Activated CD4-positive, alpha-beta T cell treated with anti-CD3 and anti-CD28 coated beads, Interleukin-2, Interleukin-4, amounts not matched to agents 100 ng/mL and 50 ng/mL, durations not matched to agents 16 hours and 8 hours (primary cell): ENCODE measurements at regions not wholly inside any gene's neighbourhood (a gene's known extent, or its start where the extent isn't known, plus 50 kb on each side); places are given as distances from the start of the nearest gene placed in this dataset.
"Not testable (repeated sequence)": the region's sequence is repeated elsewhere in the genome, so short reads cannot be mapped to it uniquely, and the experiment has no call there.

Source experiments
- DNase-seq: peaks from one replicate; pipeline ENCODE4 v3.0.0-alpha.2; 2020; ENCODE audit warnings: low spot score

- DNase-seq: no peak
Measured at GRCh38 chr2:150136893-150137292, 350.6 kb downstream of the RND3 start.

GRCh38 chr2:150136401-150136800, 351.1 kb downstream of the RND3 start:
- DNase-seq: no peak

GRCh38 chr2:150135223-150135883, 352.1 kb downstream of the RND3 start:
- DNase-seq: no peak

GRCh38 chr2:150134223-150134857, 353.1 kb downstream of the RND3 start:
- no peak for DNase-seq

- peak; percentile 58 for DNase-seq
Measured at GRCh38 chr2:150133623-150134022, 353.8 kb downstream of the RND3 start.

GRCh38 chr2:150129921-150130575, 357.4 kb downstream of the RND3 start:
- no peak for DNase-seq

- no peak for DNase-seq
Measured at GRCh38 chr2:150127995-150128394, 359.5 kb downstream of the RND3 start.

GRCh38 chr2:150127346-150127990, 360.0 kb downstream of the RND3 start:
- DNase-seq: no peak

- DNase-seq: no peak
Measured at GRCh38 chr2:150126839-150127238, 360.6 kb downstream of the RND3 start.

- no peak for DNase-seq
Measured at GRCh38 chr2:150126143-150126740, 361.2 kb downstream of the RND3 start.

GRCh38 chr2:150125708-150126107, 361.8 kb downstream of the RND3 start:
- DNase-seq: no peak

GRCh38 chr2:150125188-150125587, 362.3 kb downstream of the RND3 start:
- no peak for DNase-seq

GRCh38 chr2:150124739-150125138, 362.7 kb downstream of the RND3 start:
- no peak for DNase-seq

GRCh38 chr2:150122871-150123613, 364.4 kb downstream of the RND3 start:
- DNase-seq: no peak

GRCh38 chr2:150122156-150122555, 365.3 kb downstream of the RND3 start:
- DNase-seq: no peak

GRCh38 chr2:150120326-150120955, 367.0 kb downstream of the RND3 start:
- DNase-seq: no peak

- no peak for DNase-seq
Measured at GRCh38 chr2:150119819-150120218, 367.6 kb downstream of the RND3 start.

GRCh38 chr2:150114089-150114488, 373.4 kb downstream of the RND3 start:
- not testable (repeated sequence) for DNase-seq

- DNase-seq: no peak
Measured at GRCh38 chr2:150110548-150110947, 376.9 kb downstream of the RND3 start.

- no peak for DNase-seq
Measured at GRCh38 chr2:150109912-150110311, 377.6 kb downstream of the RND3 start.

- no peak for DNase-seq
Measured at GRCh38 chr2:150109028-150109427, 378.4 kb downstream of the RND3 start.
